ENCODE measurements at regions not wholly inside any gene's neighbourhood (a gene's known extent, or its start where the extent isn't known, plus 50 kb on each side); places are given as distances from the start of the nearest gene placed in this dataset.

DNA sequence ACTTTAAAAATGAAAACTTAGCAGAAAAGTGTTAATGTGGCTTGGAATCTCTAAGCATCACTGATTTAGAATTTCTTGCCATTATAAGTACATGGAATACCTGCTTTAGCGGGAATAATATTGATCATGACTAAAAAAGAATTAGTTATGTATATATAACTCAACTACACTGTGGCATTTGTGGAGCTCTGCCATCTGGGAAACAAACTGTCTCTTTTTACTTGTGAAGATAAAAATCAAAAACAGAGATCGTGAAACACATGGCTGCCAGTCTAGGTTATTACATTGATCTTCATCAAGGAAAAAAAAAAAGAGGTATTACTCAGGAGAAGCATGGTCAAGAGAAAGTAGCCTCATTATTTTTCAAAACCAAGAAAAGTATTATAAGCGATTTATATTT, 287.4 kb downstream of the HTR1A start:
- H3K36me3 ChIP-seq (ENCODE audit: insufficient read depth, low read length): no peaks in the 10 kb centered on the region
- no peak overlapping the region for H2AFZ ChIP-seq (ENCODE audit: low read length, unreplicated experiment)
- no peak overlapping the region for H3K27ac ChIP-seq (ENCODE audit: low read depth, low read length)
- no peak overlapping the region for H3K4me3 ChIP-seq (ENCODE audit: low read depth, low read length)
- no peaks in the 10 kb centered on the region for H3K79me2 ChIP-seq (ENCODE audit: control insufficient read depth, insufficient read depth, low read length, unreplicated experiment)
- H3K4me1 ChIP-seq (ENCODE audit: control insufficient read depth, insufficient read depth, low read length, unreplicated experiment): no peaks in the 10 kb centered on the region
- no peaks in the 10 kb centered on the region for H3K27me3 ChIP-seq (ENCODE audit: insufficient read depth, low read length)

DNA sequence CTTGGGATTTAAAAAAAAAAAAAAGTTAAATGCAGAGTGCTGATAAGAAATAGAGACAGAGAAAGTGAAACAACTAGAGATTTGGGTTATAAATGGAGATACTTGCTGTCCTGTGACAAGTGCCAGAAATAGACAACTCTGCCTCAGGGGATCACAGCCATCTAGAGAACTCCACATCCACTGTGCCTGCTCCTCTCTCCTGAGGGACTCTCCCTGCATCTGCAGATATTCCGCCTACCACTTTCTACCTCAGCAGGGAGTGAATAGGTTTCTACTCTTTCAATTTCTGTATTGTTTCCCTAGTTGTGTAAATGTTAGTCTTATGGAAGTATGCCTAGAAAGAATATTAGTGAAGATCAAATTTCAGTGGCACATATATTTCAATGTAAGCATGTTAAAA, 307.2 kb downstream of the HTR1A start:
- no peaks in the 10 kb centered on the region for H3K4me1 ChIP-seq (ENCODE audit: control insufficient read depth, insufficient read depth, low read length, unreplicated experiment)
- H3K27me3 ChIP-seq (ENCODE audit: insufficient read depth, low read length): no peaks in the 10 kb centered on the region
- H2AFZ ChIP-seq (ENCODE audit: low read length, unreplicated experiment): no peak overlapping the region
- no peak overlapping the region for H3K27ac ChIP-seq (ENCODE audit: low read depth, low read length)
- H3K36me3 ChIP-seq (ENCODE audit: insufficient read depth, low read length): no peaks in the 10 kb centered on the region
- H3K4me3 ChIP-seq (ENCODE audit: low read depth, low read length): no peak overlapping the region
- H3K79me2 ChIP-seq (ENCODE audit: control insufficient read depth, insufficient read depth, low read length, unreplicated experiment): no peaks in the 10 kb centered on the region

DNA sequence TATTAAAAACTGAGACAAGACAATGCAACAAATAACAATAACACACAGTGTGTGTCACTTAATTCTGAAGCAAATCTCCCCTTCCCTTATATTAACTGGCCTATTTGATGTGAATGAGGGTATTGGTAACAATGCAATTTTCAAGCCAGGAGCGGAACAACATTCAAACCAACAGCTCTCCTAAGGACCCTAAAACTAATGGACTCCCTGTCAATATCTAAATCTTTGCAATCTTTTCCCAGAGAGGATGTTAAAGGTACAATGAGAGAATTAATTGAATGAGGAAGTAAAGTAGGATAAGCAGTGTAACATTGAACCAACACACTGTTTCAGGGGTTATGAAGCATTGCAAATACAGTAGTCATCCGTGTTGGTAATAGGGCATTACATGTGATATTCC, 311.7 kb downstream of the HTR1A start:
- Histone ChIP-seq H3K4me1 (ENCODE audit: control insufficient read depth, insufficient read depth, low read length, unreplicated experiment) (no peaks in the 10 kb centered on the region), H3K27ac (ENCODE audit: low read depth, low read length) (no peak overlapping the region), H3K36me3 (ENCODE audit: insufficient read depth, low read length) (no peaks in the 10 kb centered on the region), H3K27me3 (ENCODE audit: insufficient read depth, low read length) (no peaks in the 10 kb centered on the region), H3K4me3 (ENCODE audit: low read depth, low read length) (no peak overlapping the region), H3K79me2 (ENCODE audit: control insufficient read depth, insufficient read depth, low read length, unreplicated experiment) (no peaks in the 10 kb centered on the region), H2AFZ (ENCODE audit: low read length, unreplicated experiment) (no peak overlapping the region)

DNA sequence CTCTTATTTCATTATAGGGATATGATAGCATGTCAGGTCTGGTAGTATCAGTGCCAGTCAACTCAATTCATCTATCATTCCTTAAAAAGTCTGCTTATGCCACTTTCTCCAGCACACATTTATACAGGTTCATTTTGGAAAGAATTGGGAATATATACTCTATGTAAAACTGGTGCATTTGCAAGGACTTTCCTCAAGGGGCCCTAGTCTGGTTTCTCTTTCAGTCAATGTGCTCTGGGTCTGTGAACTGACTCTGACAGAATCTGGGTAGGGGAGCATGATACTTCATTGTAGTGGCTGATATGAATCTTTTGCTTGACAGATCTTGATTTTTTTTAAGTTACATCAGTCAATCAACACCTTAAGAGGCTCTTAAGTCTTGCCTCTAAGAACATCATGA, 313.9 kb downstream of the HTR1A start:
- Histone ChIP-seq H3K4me1 (ENCODE audit: control insufficient read depth, insufficient read depth, low read length, unreplicated experiment) (no peaks in the 10 kb centered on the region), H3K36me3 (ENCODE audit: insufficient read depth, low read length) (no peaks in the 10 kb centered on the region), H3K27ac (ENCODE audit: low read depth, low read length) (no peak overlapping the region), H3K27me3 (ENCODE audit: insufficient read depth, low read length) (no peaks in the 10 kb centered on the region), H3K79me2 (ENCODE audit: control insufficient read depth, insufficient read depth, low read length, unreplicated experiment) (no peaks in the 10 kb centered on the region), H2AFZ (ENCODE audit: low read length, unreplicated experiment) (no peak overlapping the region), H3K4me3 (ENCODE audit: low read depth, low read length) (no peak overlapping the region)

DNA sequence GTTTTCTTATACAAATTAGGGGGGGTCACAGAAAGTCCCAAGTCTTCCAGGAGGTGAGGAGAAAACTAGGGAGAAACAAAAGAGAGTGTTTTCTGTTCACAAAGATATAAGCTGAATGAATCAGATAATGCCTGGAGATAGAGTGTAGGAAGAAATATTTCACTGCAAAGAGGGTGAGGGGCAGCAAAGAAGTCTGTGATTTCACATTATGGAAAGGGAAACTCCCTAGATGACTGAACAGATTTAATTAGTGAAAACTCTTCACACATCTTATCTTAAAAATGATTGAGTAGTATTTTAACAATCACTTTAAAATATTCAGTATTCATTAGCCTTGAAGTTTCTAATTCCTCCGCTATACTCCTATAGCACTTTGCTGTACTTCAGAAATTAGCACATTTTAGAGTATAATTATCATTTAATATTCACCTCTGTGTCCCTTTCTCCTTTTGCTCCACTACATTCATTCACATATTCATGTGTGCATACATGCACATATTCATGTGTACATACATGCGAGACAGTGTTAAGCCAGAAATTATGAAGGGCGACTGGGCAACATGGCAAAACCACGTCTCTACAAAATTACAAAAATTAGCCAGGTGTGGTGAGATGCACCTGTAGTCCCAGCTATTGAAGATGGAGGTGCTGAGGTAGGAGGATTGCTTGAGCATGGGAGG, 332.2 kb downstream of the HTR1A start:
- Histone ChIP-seq H3K27ac (ENCODE audit: low read depth, low read length) (no peak overlapping the region), H3K79me2 (ENCODE audit: control insufficient read depth, insufficient read depth, low read length, unreplicated experiment) (no peaks in the 10 kb centered on the region), H2AFZ (ENCODE audit: low read length, unreplicated experiment) (no peak overlapping the region), H3K36me3 (ENCODE audit: insufficient read depth, low read length) (no peaks in the 10 kb centered on the region), H3K4me1 (ENCODE audit: control insufficient read depth, insufficient read depth, low read length, unreplicated experiment) (no peaks in the 10 kb centered on the region), H3K27me3 (ENCODE audit: insufficient read depth, low read length) (no peaks in the 10 kb centered on the region), H3K4me3 (ENCODE audit: low read depth, low read length) (no peak overlapping the region)

DNA sequence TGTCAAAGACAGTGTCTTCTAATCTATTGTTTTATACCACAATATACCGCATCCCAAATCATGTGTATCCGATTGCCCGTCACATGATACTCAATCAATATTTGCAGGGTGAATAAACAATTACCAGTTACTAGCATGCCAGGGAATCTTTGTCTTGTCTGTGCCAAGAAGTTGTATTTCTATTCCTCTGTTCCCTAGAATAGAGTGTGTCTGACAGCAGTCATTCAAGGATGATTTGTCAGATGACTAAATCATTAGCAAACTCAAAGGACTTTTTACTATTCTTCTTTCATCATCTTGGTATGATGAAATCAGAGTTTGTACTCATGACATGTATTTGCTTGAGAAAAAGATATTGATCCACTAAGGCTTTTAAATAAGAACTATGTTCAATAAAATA, 348.8 kb downstream of the HTR1A start:
- no peaks in the 10 kb centered on the region for H3K36me3 ChIP-seq (ENCODE audit: insufficient read depth, low read length)
- H3K79me2 ChIP-seq (ENCODE audit: control insufficient read depth, insufficient read depth, low read length, unreplicated experiment): no peaks in the 10 kb centered on the region

DNA sequence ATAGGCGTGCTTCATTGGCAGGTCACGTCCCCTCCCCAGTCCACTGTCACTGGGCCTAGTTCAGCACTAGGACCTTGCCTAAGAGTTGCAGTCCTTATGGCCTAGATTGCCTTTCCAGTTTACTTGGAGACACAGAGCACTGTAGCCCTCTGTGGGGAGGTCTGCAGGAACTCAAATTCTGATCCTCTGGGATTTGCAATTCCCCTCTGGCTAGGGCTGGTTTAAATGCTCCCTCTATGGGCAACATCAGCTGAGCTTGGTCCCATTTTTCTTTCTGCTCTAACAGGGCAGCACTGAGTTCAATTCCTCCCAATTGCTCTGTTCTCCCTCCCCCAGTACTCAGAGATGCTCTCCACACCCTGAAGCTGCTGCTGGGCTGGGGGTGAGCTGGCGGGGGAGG, 358.2 kb downstream of the HTR1A start:
- no peaks in the 10 kb centered on the region for H3K79me2 ChIP-seq (ENCODE audit: control insufficient read depth, insufficient read depth, low read length, unreplicated experiment)
- H3K4me1 ChIP-seq (ENCODE audit: control insufficient read depth, insufficient read depth, low read length, unreplicated experiment): no peaks in the 10 kb centered on the region
- H3K36me3 ChIP-seq (ENCODE audit: insufficient read depth, low read length): no peaks in the 10 kb centered on the region
- H3K27me3 ChIP-seq (ENCODE audit: insufficient read depth, low read length): no peaks in the 10 kb centered on the region
- no peak overlapping the region for H2AFZ ChIP-seq (ENCODE audit: low read length, unreplicated experiment)
- H3K4me3 ChIP-seq (ENCODE audit: low read depth, low read length): no peak overlapping the region
- H3K27ac ChIP-seq (ENCODE audit: low read depth, low read length): no peak overlapping the region

More for the DNA sequence above, 348.8 kb downstream of the HTR1A start:
- Histone ChIP-seq H2AFZ (ENCODE audit: low read length, unreplicated experiment) (no peak overlapping the region), H3K27me3 (ENCODE audit: insufficient read depth, low read length) (no peaks in the 10 kb centered on the region), H3K4me3 (ENCODE audit: low read depth, low read length) (no peak overlapping the region), H3K4me1 (ENCODE audit: control insufficient read depth, insufficient read depth, low read length, unreplicated experiment) (no peaks in the 10 kb centered on the region), H3K27ac (ENCODE audit: low read depth, low read length) (no peak overlapping the region)

DNA sequence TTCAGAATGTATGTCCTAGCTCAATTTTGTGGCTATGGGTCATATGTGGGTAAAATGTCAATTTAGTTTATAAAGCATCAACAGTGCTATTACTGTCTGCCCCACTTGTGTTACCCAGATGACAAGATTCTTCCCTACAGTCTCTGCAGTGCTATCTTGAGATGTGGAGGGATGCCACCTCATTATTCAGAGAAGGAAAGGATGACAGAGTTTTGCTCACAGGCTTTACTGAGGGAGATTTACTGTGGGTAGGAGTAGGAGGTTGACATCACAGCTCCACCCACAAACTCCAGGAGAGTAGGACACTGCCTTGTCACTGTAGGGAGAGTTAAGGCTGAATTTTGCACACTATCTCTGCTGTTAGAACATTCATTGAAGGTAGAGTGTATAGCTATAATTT, 359.3 kb downstream of the HTR1A start:
- Histone ChIP-seq H3K27me3 (ENCODE audit: insufficient read depth, low read length) (no peaks in the 10 kb centered on the region), H2AFZ (ENCODE audit: low read length, unreplicated experiment) (no peak overlapping the region), H3K27ac (ENCODE audit: low read depth, low read length) (no peak overlapping the region), H3K36me3 (ENCODE audit: insufficient read depth, low read length) (no peaks in the 10 kb centered on the region), H3K4me3 (ENCODE audit: low read depth, low read length) (no peak overlapping the region), H3K4me1 (ENCODE audit: control insufficient read depth, insufficient read depth, low read length, unreplicated experiment) (no peaks in the 10 kb centered on the region), H3K79me2 (ENCODE audit: control insufficient read depth, insufficient read depth, low read length, unreplicated experiment) (no peaks in the 10 kb centered on the region)

DNA sequence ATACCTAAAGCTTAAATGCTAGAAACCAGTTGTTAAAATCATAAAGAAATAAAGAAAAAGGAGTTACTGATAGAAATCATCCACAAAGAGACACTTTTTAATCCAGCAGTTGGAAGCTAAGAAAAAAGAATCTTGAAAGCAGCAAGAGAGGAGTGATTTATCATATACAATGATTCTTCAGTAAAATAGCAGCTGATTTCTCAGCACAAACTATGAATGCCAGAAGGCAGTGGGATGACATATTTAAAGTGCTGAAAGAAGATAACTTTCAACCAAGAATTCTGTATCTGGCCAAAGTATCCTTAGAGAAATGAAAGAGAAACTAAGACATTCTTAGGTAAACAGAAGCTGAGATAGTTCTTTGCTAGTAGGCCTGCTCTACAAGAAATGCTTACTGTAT, 366.0 kb downstream of the HTR1A start:
- Histone ChIP-seq H3K36me3 (ENCODE audit: insufficient read depth, low read length) (no peaks in the 10 kb centered on the region), H3K4me3 (ENCODE audit: low read depth, low read length) (no peak overlapping the region), H3K79me2 (ENCODE audit: control insufficient read depth, insufficient read depth, low read length, unreplicated experiment) (no peaks in the 10 kb centered on the region), H3K4me1 (ENCODE audit: control insufficient read depth, insufficient read depth, low read length, unreplicated experiment) (no peaks in the 10 kb centered on the region), H3K27ac (ENCODE audit: low read depth, low read length) (no peak overlapping the region), H3K27me3 (ENCODE audit: insufficient read depth, low read length) (no peaks in the 10 kb centered on the region), H2AFZ (ENCODE audit: low read length, unreplicated experiment) (no peak overlapping the region)

DNA sequence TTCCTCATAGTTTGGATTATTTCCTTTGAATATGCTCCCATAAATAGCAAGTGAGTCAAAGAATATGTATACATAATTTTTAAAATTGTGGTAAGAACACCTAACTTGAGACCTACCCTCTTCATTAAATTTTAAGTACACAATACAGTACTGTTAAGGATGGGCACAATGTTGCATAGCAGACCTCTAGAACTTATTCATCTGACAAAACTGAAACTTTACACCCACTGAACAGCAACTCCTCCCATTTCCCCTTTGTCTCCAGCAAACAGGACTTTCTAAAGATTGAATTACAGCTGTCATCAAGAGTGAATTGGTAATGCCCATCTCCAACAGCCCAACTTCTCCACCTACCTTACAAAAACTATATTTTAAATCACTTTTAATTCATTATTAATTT, 388.9 kb downstream of the HTR1A start:
- Histone ChIP-seq H2AFZ (ENCODE audit: low read length, unreplicated experiment) (no peak overlapping the region), H3K4me1 (ENCODE audit: control insufficient read depth, insufficient read depth, low read length, unreplicated experiment) (no peaks in the 10 kb centered on the region)

DNA sequence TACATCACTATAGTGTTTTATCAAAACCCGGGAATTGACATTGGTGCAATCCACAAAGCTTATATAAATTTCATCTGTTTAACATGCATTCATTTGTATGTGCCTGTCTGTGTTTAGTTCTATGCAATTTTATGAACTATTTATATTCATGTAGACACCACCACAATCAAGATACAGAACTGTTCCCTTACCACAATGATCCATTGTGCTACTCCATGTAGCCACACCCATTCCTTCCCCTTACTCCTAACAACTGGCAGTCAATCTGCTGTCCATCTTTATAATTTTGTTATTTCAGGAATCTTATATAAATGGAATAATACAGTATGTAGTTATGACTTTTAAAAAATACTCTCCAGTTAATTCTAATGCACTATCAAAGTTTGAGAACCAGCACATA, 389.5 kb downstream of the HTR1A start:
- no peaks in the 10 kb centered on the region for H3K27me3 ChIP-seq (ENCODE audit: insufficient read depth, low read length)
- H2AFZ ChIP-seq (ENCODE audit: low read length, unreplicated experiment): no peak overlapping the region
- H3K36me3 ChIP-seq (ENCODE audit: insufficient read depth, low read length): no peaks in the 10 kb centered on the region
- no peak overlapping the region for H3K27ac ChIP-seq (ENCODE audit: low read depth, low read length)
- H3K4me1 ChIP-seq (ENCODE audit: control insufficient read depth, insufficient read depth, low read length, unreplicated experiment): no peaks in the 10 kb centered on the region
- H3K4me3 ChIP-seq (ENCODE audit: low read depth, low read length): no peak overlapping the region
- no peaks in the 10 kb centered on the region for H3K79me2 ChIP-seq (ENCODE audit: control insufficient read depth, insufficient read depth, low read length, unreplicated experiment)

More for the DNA sequence above, 388.9 kb downstream of the HTR1A start:
- Histone ChIP-seq H3K27ac (ENCODE audit: low read depth, low read length) (no peak overlapping the region), H3K27me3 (ENCODE audit: insufficient read depth, low read length) (no peaks in the 10 kb centered on the region), H3K79me2 (ENCODE audit: control insufficient read depth, insufficient read depth, low read length, unreplicated experiment) (no peaks in the 10 kb centered on the region), H3K36me3 (ENCODE audit: insufficient read depth, low read length) (no peaks in the 10 kb centered on the region), H3K4me3 (ENCODE audit: low read depth, low read length) (no peak overlapping the region)
